ENCODE measurements at regions not wholly inside any gene's neighbourhood (a gene's known extent, or its start where the extent isn't known, plus 50 kb on each side); places are given as distances from the start of the nearest gene placed in this dataset.

DNA sequence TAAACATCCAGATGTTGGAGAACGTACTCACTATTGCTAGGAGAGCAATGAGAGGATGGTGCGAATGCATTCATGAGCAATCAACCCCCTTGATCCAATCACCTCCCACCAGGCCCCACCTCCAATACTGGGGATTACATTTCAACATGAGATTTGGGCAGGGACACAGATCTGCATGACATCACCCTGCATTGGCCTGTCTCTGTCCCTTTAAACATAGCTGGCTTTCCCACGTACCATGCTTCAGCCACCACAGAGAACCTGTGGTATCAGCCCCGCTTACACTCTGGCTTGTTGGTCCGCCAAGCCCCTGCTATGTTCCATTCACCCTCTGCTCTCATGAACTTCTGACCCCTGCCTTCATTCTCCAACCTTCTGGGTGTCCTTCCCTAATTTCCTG is 157.5 kb upstream of the E2F8 start:
- Histone ChIP-seq H2AFZ (ENCODE audit: insufficient read depth, low read depth, low read length, poor library complexity, severe bottlenecking) (no peak overlapping the region), H3K79me2 (ENCODE audit: control insufficient read depth, insufficient read depth, low read length) (no peaks in the 10 kb centered on the region), H3K9me3 (ENCODE audit: control extremely low read depth in 1 of 3, control insufficient read depth in 2 of 3, insufficient read depth in 1 of 3, low read length in 2 of 3) (no peaks in the 10 kb centered on the region), H3K4me3 (ENCODE audit: control extremely low read depth in 1 of 5, extremely low read depth in 1 of 5, insufficient read depth in 1 of 5, low read depth in 2 of 5, low read length in 4 of 5) (no peak overlapping the region), H3K27me3 (replicated peaks in 1 of 4; ENCODE audit: control extremely low read depth in 1 of 4, control insufficient read depth in 3 of 4, insufficient read depth in 4 of 4, low read length in 3 of 4) (peaks cover 0 to 3% (median 0%) of the 10 kb centered on the region in 4 experiments), H3K36me3 (replicated peaks in 1 of 2; ENCODE audit: control extremely low read depth in 1 of 2, control insufficient read depth in 1 of 2, extremely low read depth in 1 of 2, insufficient read depth in 2 of 2, low read length in 1 of 2) (no peaks in the 10 kb centered on the region), H3K27ac (ENCODE audit: low read length in 2 of 2) (no peak overlapping the region), H3K4me1 (ENCODE audit: control insufficient read depth in 2 of 2, insufficient read depth in 2 of 2, low read length in 2 of 2) (no peaks in the 10 kb centered on the region), H3K9ac (ENCODE audit: low read length) (no peak overlapping the region), H3K4me2 (replicated peaks; ENCODE audit: low read depth, low read length, poor library complexity, severe bottlenecking) (no peak overlapping the region), H4K20me1 (ENCODE audit: control insufficient read depth, insufficient read depth, low read length, poor library complexity, severe bottlenecking) (no peaks in the 10 kb centered on the region)
- Mint-ChIP-seq H3K27ac (no peak overlapping the region), H3K4me3 (no peak overlapping the region), H3K27me3 (peaks cover 7% of the 10 kb centered on the region), H3K4me1 (no peaks in the 10 kb centered on the region), H3K9me3 (ENCODE audit: insufficient read depth) (no peaks in the 10 kb centered on the region)
- ATAC-seq (ENCODE audit: low read depth), result no peak
- intact Hi-C loops (cut with micrococcal nuclease), result no loop called here
- CTCF ChIA-PET, result no interaction called here
- 91% methylated on average over 4 of the region's 5 CpGs for WGBS (ENCODE audit: insufficient coverage)
- no peak for DNase-seq
- POLR2A ChIA-PET, result no interaction called here
- TF ChIP-seq EZH2 (IDR thresholded peaks at IDR 0.05; ENCODE audit: borderline replicate concordance, insufficient read depth, low read depth, low read length, poor library complexity, severe bottlenecking), result no peak
- TF ChIP-seq, protein P1, sequence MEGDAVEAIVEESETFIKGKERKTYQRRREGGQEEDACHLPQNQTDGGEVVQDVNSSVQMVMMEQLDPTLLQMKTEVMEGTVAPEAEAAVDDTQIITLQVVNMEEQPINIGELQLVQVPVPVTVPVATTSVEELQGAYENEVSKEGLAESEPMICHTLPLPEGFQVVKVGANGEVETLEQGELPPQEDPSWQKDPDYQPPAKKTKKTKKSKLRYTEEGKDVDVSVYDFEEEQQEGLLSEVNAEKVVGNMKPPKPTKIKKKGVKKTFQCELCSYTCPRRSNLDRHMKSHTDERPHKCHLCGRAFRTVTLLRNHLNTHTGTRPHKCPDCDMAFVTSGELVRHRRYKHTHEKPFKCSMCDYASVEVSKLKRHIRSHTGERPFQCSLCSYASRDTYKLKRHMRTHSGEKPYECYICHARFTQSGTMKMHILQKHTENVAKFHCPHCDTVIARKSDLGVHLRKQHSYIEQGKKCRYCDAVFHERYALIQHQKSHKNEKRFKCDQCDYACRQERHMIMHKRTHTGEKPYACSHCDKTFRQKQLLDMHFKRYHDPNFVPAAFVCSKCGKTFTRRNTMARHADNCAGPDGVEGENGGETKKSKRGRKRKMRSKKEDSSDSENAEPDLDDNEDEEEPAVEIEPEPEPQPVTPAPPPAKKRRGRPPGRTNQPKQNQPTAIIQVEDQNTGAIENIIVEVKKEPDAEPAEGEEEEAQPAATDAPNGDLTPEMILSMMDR (IDR thresholded peaks at IDR 0.05), result no peak

DNA sequence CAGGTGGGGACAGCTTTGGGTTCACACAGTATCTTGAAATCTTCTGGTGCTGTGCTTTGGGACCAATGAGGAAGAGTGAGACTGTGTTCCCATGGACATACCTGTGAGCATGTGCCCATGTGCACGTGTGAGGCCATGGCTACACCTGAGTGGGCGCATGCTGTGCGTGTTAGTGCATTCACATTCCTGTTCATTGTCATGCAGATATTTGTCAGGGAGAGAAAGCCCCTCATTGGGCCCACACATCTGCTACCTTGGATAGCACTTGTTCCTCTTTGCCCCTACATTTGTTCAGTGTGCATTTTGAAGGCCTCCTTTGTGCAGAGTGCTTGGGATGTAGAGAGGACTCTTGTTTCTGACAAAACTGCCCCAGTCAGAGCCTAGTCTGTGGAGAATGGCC is 154.3 kb upstream of the E2F8 start:
- H4K20me1 ChIP-seq (ENCODE audit: control insufficient read depth, insufficient read depth, low read length, poor library complexity, severe bottlenecking), result no peaks in the 10 kb centered on the region
- peaks cover 0 to 3% (median 0%) of the 10 kb centered on the region in 4 experiments for H3K27me3 ChIP-seq (replicated peaks in 1 of 4; ENCODE audit: control extremely low read depth in 1 of 4, control insufficient read depth in 3 of 4, insufficient read depth in 4 of 4, low read length in 3 of 4)
- intact Hi-C loops (cut with micrococcal nuclease), result no loop called here
- H3K27me3 Mint-ChIP-seq, result peaks cover 4% of the 10 kb centered on the region
- ChIA-PET POLR2A (no interaction called here), CTCF (no interaction called here)
- H2AFZ ChIP-seq (ENCODE audit: insufficient read depth, low read depth, low read length, poor library complexity, severe bottlenecking), result no peak overlapping the region
- no peaks in the 10 kb centered on the region for H3K4me1 Mint-ChIP-seq
- H3K79me2 ChIP-seq (ENCODE audit: control insufficient read depth, insufficient read depth, low read length), result no peaks in the 10 kb centered on the region
- no peak overlapping the region for H3K4me3 ChIP-seq (ENCODE audit: control extremely low read depth in 1 of 5, extremely low read depth in 1 of 5, insufficient read depth in 1 of 5, low read depth in 2 of 5, low read length in 4 of 5)
- H3K9me3 Mint-ChIP-seq (ENCODE audit: insufficient read depth), result peaks cover 3% of the 10 kb centered on the region
- H3K9ac ChIP-seq (ENCODE audit: low read length), result no peak overlapping the region
- H3K27ac ChIP-seq (ENCODE audit: low read length in 2 of 2), result no peak overlapping the region
- DNase-seq (no peak), ATAC-seq (ENCODE audit: low read depth) (no peak)
- H3K9me3 ChIP-seq (ENCODE audit: control extremely low read depth in 1 of 3, control insufficient read depth in 2 of 3, insufficient read depth in 1 of 3, low read length in 2 of 3), result peaks cover 0 to 7% (median 4%) of the 10 kb centered on the region in 3 donors
- no peaks in the 10 kb centered on the region for H3K4me1 ChIP-seq (ENCODE audit: control insufficient read depth in 2 of 2, insufficient read depth in 2 of 2, low read length in 2 of 2)
- H3K4me3 Mint-ChIP-seq, result no peak overlapping the region
- H3K36me3 ChIP-seq (replicated peaks in 1 of 2; ENCODE audit: control extremely low read depth in 1 of 2, control insufficient read depth in 1 of 2, extremely low read depth in 1 of 2, insufficient read depth in 2 of 2, low read length in 1 of 2), result no peaks in the 10 kb centered on the region
- no peak for TF ChIP-seq EZH2 (IDR thresholded peaks at IDR 0.05; ENCODE audit: borderline replicate concordance, insufficient read depth, low read depth, low read length, poor library complexity, severe bottlenecking)
- TF ChIP-seq, protein P1 (IDR thresholded peaks at IDR 0.05), result no peak
- H3K4me2 ChIP-seq (replicated peaks; ENCODE audit: low read depth, low read length, poor library complexity, severe bottlenecking), result no peak overlapping the region
- no peak overlapping the region for H3K27ac Mint-ChIP-seq
- 67% methylated on average over 3 of the region's 3 CpGs for WGBS (ENCODE audit: insufficient coverage)

Measured in B cell (primary cell).